IPS DF 4.7 (cell line): ENCODE measurements at regions not wholly inside any gene's neighbourhood (a gene's known extent, or its start where the extent isn't known, plus 50 kb on each side); places are given as distances from the start of the nearest gene placed in this dataset.

Source experiments
- DNase-seq: peaks from one replicate; pipeline ENCODE4 v3.0.0-alpha.2; 2013; ENCODE audit warnings: low spot score; ENCODE audit errors: extremely low read depth

DNA sequence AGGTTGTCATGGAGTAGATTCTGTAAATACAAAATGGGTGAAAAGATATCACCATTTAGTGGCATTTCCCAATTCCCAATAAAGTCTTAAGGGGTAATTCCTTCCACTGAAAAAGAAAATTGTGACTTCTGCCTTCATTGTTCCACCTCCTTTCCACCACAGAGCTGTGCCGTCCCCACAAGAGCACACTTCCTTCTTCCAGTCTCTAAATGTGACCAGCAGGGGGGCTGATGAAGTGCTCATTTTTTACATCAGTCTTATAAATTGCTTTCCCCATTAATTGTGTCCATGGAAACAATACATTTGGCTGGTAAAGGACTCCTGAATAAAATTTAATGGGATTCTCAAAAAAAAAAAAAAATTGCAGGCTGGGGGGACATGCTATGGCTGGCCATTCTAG is 260.8 kb upstream of the PSMD7 start:
- no peak for DNase-seq

DNA sequence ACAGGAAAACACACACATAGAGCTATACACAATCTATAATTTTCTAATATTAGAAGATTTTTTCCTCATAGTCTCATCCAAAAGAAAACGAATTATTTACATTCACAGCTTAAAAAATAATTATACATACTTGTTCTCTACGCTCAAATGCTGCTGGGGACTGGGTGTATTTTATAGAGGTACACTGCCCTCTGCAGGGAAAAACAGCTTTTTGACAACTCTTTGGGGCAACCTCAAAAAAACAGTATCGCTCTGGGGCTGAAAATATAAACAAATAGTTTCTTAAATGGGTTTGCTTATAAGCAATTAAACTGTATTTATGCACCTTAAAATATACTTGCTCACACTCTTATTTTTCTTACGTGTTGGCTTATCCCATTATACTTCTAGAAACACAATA is 261.8 kb upstream of the PSMD7 start:
- DNase-seq = no peak

DNA sequence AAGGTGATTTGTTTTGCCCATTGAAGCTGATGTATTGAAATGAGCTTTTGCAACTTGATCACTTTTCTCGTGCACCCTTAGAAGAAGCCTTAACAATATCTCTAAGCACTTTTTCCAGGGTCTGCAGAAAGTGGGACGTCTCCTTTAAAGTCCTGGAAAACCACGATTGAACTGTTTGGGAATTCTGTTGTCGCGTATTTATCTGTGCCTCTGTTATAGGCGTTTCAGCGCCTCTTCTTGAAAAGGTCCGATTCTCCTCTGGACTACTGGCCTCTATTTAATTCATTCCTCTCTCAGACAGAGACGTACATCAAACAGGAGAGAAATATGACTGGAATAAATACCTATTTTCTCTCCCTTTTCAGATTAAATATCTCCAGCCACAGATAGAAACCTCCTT is 262.4 kb upstream of the PSMD7 start:
- no peak for DNase-seq

DNA sequence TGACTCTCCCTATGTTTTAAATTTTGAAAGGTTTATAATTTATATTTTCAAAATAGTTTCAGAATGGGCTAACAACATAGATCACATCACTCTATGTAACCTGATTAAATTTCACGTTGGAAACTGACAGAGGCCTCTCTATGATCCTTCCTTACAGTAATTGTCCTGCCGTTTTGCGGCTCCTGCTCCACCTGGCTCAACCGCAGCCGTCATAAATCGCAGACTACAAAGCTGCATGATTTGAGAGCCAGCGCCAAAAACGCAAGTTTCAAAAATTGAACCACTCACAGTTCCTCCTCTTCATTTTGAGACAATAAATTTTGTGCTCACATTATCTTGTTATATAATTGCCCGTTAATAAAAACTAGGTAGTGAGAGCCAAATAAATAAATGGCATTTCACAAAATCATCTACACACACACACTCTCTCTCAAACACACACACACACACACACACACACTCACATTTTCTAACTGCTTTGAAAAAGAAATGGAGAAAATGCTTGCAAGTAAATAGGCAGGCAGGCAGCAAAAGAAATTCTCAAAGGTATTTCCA is 263.1 kb upstream of the PSMD7 start:
- no peak for DNase-seq

DNA sequence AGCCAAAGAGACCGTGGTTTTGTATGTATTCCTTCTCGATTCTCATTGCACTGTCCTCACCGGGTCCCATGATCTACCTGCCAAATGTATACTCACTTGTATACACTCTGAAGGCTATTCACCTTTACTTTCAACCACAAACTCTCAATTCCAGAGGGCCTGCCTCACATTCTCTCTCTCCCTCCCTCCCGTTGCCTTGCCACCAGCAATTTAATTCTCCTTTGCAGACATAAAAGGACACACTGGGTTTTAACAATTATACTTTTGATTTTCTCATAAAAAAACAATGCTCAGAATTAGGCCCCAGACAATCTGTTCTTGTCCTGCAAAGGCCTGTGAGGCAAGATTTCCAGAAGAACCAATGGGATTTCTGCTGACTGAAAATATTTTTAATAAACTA is 265.1 kb upstream of the PSMD7 start:
- no peak for DNase-seq

DNA sequence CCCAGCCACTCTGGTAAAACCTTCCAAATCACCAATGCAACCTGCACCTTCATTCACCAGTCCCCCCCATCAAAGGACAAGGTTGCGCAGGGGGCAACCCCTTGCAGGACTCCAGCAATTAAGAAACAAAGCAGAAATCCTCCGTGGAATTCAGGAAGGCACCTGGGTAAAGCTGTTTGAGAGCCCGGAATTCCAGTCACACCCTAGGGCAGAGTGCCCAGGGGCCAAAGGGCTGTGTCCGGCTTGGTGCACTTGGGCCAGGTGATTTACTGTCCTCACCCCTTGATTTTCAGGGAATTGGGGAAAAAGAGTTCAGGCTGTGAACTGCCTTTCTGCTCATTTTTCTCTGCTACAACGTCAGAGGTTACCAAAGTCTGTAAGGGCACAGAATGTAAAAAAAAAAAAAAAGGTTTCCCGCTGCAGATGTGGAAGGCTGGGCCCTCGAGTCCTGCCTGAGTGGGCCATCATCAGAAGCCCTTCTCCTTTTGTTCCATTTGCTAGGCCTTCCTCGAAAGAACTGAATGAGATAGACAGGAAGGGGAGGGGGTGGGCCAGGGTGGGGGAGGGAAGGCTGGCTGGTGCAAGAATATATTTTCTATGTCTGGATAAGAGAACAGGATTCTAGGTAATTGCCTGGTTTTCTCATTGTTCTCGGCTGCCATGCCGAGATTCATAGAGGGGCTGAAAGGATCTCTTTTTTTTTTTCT is 266.5 kb upstream of the PSMD7 start:
- no peak for DNase-seq

DNA sequence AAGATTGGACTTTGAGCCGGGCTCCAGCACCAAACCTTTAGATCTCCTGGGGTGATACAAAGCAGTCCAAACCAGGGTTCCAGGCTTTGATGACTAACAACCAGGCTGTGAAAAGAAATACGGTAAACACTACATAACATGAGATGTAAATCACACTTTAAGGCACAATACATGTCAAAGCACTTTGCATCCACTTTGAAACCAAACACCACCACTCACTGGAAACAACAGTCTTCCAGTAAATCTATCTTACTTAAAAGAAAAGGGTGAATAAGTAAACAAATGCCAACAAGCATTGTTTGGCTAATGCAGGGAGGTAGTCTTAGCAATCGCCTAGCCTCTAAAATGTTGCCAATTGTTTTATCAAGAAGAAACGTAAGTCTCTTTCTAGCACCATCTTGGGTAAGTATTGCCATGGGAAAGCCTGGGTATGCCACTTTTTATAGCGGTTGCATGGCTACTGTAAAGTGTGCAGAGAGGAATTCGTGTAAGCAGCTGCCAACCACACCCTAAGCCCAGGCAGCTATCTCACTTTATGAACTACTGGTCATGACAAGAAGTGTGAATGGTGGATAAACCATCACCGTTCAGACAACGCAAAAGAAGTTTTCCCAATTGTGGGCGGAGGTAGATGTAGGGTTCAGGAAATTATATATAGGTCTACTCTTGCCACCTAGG is 267.4 kb upstream of the PSMD7 start:
- no peak for DNase-seq

DNA sequence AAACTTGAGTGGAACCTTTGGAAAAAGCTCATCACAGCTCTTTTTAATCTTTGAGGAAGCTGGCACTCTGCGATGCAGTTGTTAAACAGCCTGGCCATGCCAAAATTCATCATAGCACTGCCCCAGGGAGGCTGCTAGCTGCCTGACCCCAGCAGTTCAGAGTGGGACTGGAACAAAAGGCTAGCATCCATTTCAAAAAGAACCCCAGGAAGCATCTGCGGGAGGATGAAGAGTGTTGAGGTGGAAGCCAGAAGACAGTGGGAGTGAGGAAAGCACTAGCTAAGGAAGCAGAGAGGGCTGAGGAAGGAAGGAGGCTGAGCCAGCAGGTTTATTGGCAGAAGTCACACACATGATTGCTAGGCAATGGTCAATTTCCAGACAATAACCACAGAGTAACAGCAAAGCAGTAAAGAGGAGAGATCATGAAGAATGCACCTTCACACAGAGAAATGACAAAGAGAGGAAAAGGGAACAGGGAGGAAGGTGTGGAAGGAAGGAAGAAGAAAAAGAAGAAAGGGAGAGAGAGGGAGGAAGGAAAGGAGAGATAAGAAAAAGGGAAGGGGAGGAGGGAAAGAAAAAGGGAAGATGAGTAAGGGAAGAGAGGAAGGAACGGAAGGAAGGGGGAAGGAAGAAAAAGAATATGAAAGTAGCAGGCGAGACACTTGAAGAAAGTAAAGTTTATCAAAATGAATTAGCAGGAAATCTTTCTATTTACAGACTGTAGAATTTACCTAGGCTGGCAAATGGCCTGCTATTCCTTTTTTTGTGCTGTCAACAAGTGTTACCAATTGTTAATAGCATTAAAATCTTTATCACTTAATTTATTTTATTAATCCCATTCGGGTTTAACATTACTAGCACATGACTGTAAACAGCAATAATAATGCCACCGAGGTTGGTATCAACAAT is 270.0 kb upstream of the PSMD7 start:
- no peak for DNase-seq

DNA sequence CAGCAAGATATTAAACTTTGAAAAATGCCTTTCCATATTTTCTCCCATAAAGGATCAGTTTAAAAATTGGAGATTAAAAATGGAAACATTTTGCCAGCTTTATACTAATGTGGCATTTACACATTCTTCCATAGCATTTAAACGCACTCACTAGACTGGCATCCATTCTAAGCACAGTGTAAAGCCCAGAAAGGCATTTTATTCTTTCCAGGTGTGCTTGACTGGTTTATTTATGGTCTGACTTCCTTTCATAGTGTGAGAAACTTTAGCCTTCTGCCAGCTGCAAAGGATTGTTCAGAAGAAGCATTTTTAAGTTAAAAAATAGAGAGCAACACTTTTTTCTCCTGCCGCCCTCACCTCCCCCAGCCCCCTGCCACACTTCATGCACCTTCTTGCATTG is 271.7 kb upstream of the PSMD7 start:
- DNase-seq = no peak

DNA sequence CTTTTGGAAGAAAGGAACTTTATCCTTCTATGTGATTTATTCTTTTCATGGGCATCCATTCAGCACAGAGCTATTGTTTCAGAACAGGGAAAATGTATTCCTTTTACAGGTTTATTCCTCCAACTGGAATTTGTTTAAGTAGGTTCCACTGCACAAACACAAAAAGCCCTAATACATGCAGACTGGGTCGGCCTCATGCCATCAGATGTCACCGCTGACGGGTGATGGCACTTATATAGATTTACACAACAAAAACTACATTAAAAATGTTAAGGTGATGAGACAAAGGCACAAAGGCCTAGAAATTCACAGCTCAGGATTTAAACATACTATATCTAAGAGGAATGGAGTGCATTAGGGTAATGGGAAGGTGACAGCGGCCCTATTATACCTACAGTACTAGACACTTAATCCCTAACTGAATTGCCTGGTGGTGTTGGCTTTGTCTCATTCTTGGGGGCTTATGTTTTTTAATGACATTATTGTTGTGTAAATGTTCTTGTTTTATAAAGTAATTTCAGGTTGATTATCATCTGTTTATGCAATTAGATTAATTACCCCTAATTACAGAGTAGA is 276.4 kb upstream of the PSMD7 start:
- no peak for DNase-seq

DNA sequence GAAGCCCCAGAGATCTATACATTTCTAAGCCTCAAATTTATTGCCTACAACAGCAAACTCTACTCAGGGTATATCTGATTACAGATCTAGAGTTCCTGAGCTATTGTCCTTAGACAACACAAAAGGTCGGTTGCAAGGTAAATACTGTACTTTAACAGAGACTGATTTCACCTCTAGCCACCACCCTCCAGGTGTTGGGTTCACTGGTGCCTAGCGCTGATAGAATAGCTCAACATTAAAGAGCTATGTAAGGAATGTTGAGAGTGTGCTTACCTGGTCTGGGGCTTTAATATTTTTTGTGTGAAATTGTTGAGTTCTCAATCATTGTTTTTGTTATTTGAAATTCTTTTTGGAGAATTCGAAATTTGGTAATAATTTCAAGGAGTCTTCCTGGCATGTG is 277.0 kb upstream of the PSMD7 start:
- DNase-seq = no peak

DNA sequence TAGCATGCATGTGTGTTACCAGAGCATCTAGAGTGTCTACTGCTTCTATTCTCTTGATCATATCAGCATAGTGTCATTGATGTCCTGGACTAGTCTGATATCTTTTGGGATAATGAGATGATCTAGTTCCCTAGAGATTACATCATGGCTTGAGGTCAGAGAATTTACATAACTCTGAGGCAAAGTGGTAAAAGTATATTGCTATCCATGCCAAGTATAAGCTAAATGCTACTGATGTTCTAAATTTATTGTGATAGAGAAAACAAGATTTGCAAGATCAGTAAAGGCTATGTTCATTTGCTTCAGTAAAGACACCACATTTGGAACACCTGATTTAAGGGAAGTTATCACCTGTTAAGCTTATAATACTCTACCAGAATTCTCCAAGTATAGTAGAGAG is 280.7 kb upstream of the PSMD7 start:
- no peak for DNase-seq

DNA sequence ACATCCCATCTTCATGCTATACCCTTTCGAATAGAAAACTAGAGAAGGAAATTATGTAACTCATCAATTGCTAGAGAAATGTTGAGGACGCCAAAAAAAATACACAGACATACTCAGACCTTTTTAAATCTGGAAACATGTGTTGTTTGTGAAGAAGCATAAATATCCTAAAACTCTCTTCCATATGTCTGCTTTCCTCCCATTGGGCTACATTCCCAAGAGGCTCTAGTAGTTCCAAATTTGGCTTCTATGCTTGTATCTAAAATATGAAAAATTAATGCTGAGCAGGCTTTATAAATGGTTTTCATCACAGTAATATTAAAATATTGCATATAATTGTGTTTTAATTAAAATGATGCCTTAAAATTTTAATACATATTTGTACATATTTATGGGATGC is 297.9 kb upstream of the PSMD7 start:
- no peak for DNase-seq

DNA sequence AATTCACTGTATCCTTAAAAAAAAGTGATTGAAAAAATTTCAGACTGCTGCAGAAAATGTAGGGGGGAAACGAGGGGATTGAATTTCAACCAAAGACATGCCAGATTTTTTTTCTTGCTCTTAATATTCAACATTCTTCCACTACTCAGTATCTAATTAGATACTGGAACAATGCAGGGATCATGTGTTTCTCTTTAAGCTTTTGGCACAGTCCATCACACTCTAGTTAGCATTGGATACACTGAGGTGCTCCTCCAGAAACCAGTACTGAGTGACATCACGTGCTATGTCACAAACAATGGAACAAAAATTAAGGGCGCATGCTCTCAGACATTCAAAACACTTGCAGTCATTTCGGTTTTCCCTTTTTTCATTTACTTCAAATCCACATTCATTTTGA is 298.6 kb upstream of the PSMD7 start:
- no peak for DNase-seq

DNA sequence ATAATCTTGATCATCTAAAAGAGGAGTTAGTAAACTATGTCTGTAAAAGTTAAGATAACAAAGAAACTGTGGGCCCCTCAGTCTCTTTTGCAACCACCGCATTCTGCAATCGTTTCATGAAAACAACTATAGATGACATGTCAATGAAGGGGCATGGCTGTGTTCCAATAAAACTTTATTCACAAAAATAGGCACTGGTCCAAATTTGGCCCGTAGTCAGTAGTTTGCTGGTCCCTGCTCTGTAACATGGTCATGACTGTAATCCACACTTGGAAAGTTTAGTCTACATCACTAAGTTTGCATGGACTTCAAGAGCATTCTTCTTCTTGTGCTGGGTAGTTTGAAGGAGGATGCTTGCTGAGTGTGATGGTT is 299.3 kb upstream of the PSMD7 start:
- DNase-seq = no peak

DNA sequence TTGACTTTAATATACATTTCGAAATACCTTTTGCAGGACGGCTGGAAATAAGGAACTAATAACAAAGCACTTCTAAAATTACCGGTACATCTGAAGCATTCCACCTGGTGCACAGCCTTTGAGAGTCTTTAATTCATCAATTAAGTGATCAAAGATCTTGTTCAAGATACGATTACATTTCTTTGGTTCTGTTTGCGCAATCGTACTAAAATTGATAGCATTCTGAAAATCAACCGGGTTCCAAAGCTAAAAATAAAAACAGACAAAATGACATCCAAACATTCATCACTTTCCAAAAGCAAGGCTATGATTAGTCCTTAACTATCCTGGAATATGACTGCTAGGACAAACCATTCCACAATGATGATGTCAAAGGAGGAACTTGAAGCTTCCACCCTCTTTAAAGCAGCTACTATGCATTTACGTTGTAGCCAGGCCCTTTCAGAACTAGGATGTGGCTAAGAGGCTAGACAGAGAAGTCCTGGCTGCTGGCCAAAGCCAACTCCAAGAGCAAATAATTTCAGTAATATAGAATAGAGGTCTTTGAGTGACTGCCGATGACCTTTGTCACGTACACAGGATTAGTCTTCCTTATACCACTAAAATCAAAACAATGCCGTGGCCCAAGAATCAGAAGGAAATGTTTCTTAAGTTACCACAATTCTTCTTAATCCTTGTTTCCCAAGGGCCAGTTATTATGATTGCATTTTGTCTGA is 299.8 kb upstream of the PSMD7 start:
- no peak for DNase-seq

DNA sequence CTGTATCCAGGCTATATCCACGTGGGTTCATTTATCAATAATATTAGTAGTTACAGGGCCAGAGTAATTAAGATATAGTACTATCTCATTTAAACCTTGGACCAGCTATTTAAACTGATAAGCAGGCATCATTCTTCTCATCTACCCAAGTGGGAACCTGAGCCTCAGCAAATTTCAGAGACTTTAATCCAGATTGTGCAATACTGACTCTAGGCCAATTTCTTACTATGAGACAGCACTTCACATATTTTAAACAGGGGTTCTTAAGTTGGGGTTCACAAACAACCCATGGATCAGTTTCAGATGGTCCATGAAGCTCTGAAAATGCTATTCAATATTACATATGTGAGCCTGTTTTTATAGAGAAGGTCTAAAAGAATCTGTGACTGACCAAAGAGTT is 302.7 kb upstream of the PSMD7 start:
- DNase-seq = no peak

DNA sequence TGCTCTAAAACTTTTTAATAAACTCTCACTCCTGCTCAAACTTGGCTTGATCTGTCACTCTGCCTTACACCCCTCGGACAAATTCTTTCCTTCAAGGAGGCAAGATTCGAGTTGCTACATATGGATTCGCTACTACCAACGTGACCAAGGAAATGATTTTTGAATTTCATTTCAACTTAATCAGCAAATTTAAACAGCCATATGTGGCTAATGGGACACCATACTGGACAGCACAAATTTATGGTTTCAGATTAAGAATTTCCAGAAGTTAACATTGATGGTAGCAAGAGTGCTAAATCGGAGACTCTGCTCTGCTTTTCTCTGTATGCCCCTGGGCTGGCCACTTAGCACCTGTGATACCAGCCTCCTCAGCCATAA is 318.2 kb upstream of the PSMD7 start:
- no peak for DNase-seq

DNA sequence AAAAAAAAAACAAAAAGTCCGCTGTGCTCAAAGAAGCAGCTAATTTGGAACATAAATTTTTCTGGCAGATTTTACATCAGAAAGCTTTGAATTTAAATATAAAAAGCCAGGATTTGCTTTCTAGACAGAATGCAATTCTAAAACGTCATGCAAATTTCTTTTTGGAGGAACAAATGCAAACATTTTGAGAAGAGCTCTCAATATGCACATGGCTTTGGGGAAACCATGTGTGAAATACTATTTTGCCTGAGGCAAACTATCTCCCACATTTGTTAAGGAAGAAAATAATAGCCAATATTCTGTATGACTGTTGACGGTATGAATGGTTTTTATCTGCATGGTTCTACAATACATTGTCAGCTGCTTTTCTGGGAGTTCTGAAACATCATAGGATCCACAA is 320.0 kb upstream of the PSMD7 start:
- no peak for DNase-seq

DNA sequence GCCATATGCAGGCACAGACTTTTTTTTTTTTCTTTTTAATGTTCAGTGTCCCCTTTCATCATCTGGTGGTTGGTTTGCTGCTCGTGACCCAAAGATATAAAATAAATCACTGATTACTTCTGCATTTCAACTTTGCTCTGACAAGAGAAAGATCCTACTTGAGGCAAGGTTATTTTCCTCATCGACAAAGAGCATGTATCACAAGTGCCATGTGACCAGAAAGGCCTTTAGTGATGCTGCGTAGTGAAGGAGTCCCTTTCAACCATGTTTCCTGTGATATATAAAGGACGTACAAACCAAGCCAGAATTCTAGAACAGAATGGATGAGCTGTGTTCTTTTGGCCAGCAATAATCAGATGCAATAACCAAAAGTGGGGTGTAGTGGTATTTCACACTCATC is 323.4 kb upstream of the PSMD7 start:
- DNase-seq = no peak

DNA sequence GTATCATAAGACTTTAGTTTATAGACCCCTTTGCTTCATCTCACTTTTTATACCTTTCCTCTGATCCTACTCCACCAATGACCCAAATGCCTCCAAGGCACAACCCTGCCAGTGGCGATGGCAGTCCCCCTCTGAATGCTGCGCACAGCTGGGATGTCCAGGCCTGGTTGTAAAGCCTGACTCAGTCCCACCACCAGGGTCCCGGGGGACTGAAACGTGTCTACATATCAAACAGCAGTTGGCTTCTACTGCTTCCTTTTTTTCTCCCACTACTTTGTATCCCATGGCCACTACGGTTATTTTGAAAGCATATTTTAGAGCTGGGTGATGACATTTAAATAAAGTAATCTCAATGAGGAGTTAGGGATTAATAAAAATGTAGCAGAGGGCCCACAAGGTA is 329.8 kb upstream of the PSMD7 start:
- no peak for DNase-seq
